NCI-H774 (cell line): ENCODE measurements at regions not wholly inside any gene's neighbourhood (a gene's known extent, or its start where the extent isn't known, plus 50 kb on each side); places are given as distances from the start of the nearest gene placed in this dataset.
A peak's percentile ranks its signal among the peaks of the same experiment; 100 is the strongest.

Source experiments
- DNase-seq: peaks from one replicate; lab custom pipeline; 2025; lab: John Stamatoyannopoulos, UW

- DNase-seq, result no peak
Measured at GRCh38 chr15:31871166-31871886, 159.0 kb upstream of the CHRNA7 start.

GRCh38 chr15:31871887-31872281 lies 158.4 kb upstream of the CHRNA7 start:
- no peak for DNase-seq

GRCh38 chr15:31887246-31887645 lies 143.1 kb upstream of the CHRNA7 start:
- no peak for DNase-seq

- DNase-seq, result no peak
Measured at GRCh38 chr15:31892513-31892912, 137.8 kb upstream of the CHRNA7 start.

GRCh38 chr15:31893780-31894179 lies 136.5 kb upstream of the CHRNA7 start:
- DNase-seq, result no peak

- DNase-seq, result no peak
Measured at GRCh38 chr15:31897746-31898145, 132.6 kb upstream of the CHRNA7 start.

- no peak for DNase-seq
Measured at GRCh38 chr15:31901501-31901900, 128.8 kb upstream of the CHRNA7 start.

- no peak for DNase-seq
Measured at GRCh38 chr15:31905054-31905453, 125.3 kb upstream of the CHRNA7 start.

GRCh38 chr15:31925541-31925940 lies 104.8 kb upstream of the CHRNA7 start:
- DNase-seq, result no peak

GRCh38 chr15:31930967-31931366 lies 99.3 kb upstream of the CHRNA7 start:
- no peak for DNase-seq

- DNase-seq, result no peak
Measured at GRCh38 chr15:31932576-31932975, 97.7 kb upstream of the CHRNA7 start.

- DNase-seq, result no peak
Measured at GRCh38 chr15:31934821-31935220, 95.5 kb upstream of the CHRNA7 start.

GRCh38 chr15:31953478-31953877 lies 76.8 kb upstream of the CHRNA7 start:
- DNase-seq, result no peak

GRCh38 chr15:31954374-31955172 lies 75.7 kb upstream of the CHRNA7 start:
- DNase-seq, result no peak

GRCh38 chr15:31955734-31956133 lies 74.6 kb upstream of the CHRNA7 start:
- DNase-seq, result no peak

GRCh38 chr15:31957581-31957980 lies 72.7 kb upstream of the CHRNA7 start:
- DNase-seq, result no peak

GRCh38 chr15:31964586-31965307 lies 65.6 kb upstream of the CHRNA7 start:
- DNase-seq, result no peak

- no peak for DNase-seq
Measured at GRCh38 chr15:31970007-31970406, 60.3 kb upstream of the CHRNA7 start.

- DNase-seq, result no peak
Measured at GRCh38 chr15:31973197-31973596, 57.1 kb upstream of the CHRNA7 start.

GRCh38 chr15:31974154-31974794 lies 56.0 kb upstream of the CHRNA7 start:
- no peak for DNase-seq

- peak; percentile 37 for DNase-seq
Measured at GRCh38 chr15:31974855-31975829, 55.2 kb upstream of the CHRNA7 start.
